GM21390 (cell line): ENCODE measurements at regions not wholly inside any gene's neighbourhood (a gene's known extent, or its start where the extent isn't known, plus 50 kb on each side); places are given as distances from the start of the nearest gene placed in this dataset.

Experiments used
- ATAC-seq: cut with Tn5 transposase; IDR thresholded peaks from one replicate; pipeline ENCODE4 v1.9.1; 2021; ENCODE audit not compliant: unreplicated experiment

GRCh38 chr16:13852827-13853226 lies 67.1 kb upstream of the ERCC4 start:
- no peak for ATAC-seq

- no peak for ATAC-seq
These were observed 63.6 kb upstream of the ERCC4 start for GRCh38 chr16:13856398-13856797.

GRCh38 chr16:13856811-13857511 lies 63.0 kb upstream of the ERCC4 start:
- no peak for ATAC-seq

GRCh38 chr16:13858873-13859580 lies 60.9 kb upstream of the ERCC4 start:
- no peak for ATAC-seq

GRCh38 chr16:13863075-13863765 lies 56.7 kb upstream of the ERCC4 start:
- ATAC-seq = no peak

GRCh38 chr16:13864689-13865088 lies 55.3 kb upstream of the ERCC4 start:
- ATAC-seq = no peak

GRCh38 chr16:13866073-13866472 lies 53.9 kb upstream of the ERCC4 start:
- ATAC-seq = peak; percentile 58
